GM23338 (cell line): ENCODE measurements at regions not wholly inside any gene's neighbourhood (a gene's known extent, or its start where the extent isn't known, plus 50 kb on each side); places are given as distances from the start of the nearest gene placed in this dataset.

Experiments used
- ATAC-seq: fragments of 200-7000 bp; cut with Tn5 transposase; 3 replicates; pipeline ENCODE4 v1.9.1; 2020
- DNase-seq: peaks from one replicate; pipeline ENCODE4 v3.0.0-alpha.2; 2015; ENCODE audit warnings: low spot score
- H2AFZ ChIP-seq: fragments of 200-600 bp; sonication (generic); 2 replicates; pipeline ENCODE4 v1.8.0; 2016; ENCODE audit warnings: antibody characterized with exemption, mild to moderate bottlenecking, moderate library complexity
- H3F3A ChIP-seq: fragments of 200-600 bp; sonication (generic); replicated peaks from 2 replicates; pipeline ENCODE4 v1.8.0; 2017; ENCODE audit warnings: antibody characterized with exemption, mixed run types, low read depth
- H3K27ac ChIP-seq: fragments of 200-600 bp; sonication (generic); 2 replicates; pipeline ENCODE4 v1.6.1; 2016; ENCODE audit warnings: low read depth
- H3K27me3 ChIP-seq: fragments of 200-600 bp; sonication (generic); 2 replicates; pipeline ENCODE4 v1.8.0; 2016; ENCODE audit warnings: mild to moderate bottlenecking, mixed run types, moderate library complexity; ENCODE audit not compliant: insufficient read depth
- H3K36me3 ChIP-seq: fragments of 200-600 bp; sonication (generic); 2 replicates; pipeline ENCODE4 v1.8.0; 2016; ENCODE audit warnings: mild to moderate bottlenecking; ENCODE audit not compliant: insufficient read depth
- H3K4me1 ChIP-seq: fragments of 200-600 bp; sonication (generic); 2 replicates; pipeline ENCODE4 v1.8.0; 2016; ENCODE audit warnings: mild to moderate bottlenecking, moderate library complexity; ENCODE audit not compliant: insufficient read depth
- H3K4me2 ChIP-seq: fragments of 200-600 bp; sonication (generic); 2 replicates; pipeline ENCODE4 v1.7.1; 2017; ENCODE audit warnings: mixed run types
- H3K4me3 ChIP-seq: fragments of 200-600 bp; sonication (generic); 2 replicates; pipeline ENCODE4 v1.6.1; 2016; ENCODE audit warnings: mixed run types
- H3K79me2 ChIP-seq: fragments of 200-600 bp; sonication (generic); replicated peaks from 2 replicates; pipeline ENCODE4 v1.8.0; 2017; ENCODE audit warnings: mild to moderate bottlenecking; ENCODE audit not compliant: insufficient read depth
- H3K9me2 ChIP-seq: fragments of 200-600 bp; sonication (generic); 2 replicates; pipeline ENCODE4 v1.8.0; 2017; ENCODE audit not compliant: insufficient read depth
- H4K20me1 ChIP-seq: fragments of 200-600 bp; sonication (generic); replicated peaks from 2 replicates; pipeline ENCODE4 v1.8.0; 2017; ENCODE audit warnings: mild to moderate bottlenecking; ENCODE audit not compliant: insufficient read depth
- H3K27ac Mint-ChIP-seq: 2 replicates; pipeline ENCODE4 v1.8.0; 2020; ENCODE audit warnings: inconsistent platforms, mild to moderate bottlenecking, moderate library complexity, mixed read lengths
- H3K27me3 Mint-ChIP-seq: 3 replicates; pipeline ENCODE4 v1.8.0; 2022; ENCODE audit warnings: low read depth, mild to moderate bottlenecking, moderate library complexity, mixed read lengths, inconsistent platforms; ENCODE audit not compliant: insufficient read depth, poor library complexity
- H3K36me3 Mint-ChIP-seq: 3 replicates; pipeline ENCODE4 v1.8.0; 2021; ENCODE audit warnings: low read depth, mild to moderate bottlenecking, inconsistent platforms, moderate library complexity, mixed read lengths
- H3K4me1 Mint-ChIP-seq: 3 replicates; pipeline ENCODE4 v1.8.0; 2020; ENCODE audit warnings: mild to moderate bottlenecking, inconsistent platforms, mixed read lengths
- H3K4me3 Mint-ChIP-seq: 3 replicates; pipeline ENCODE4 v1.8.0; 2021; ENCODE audit warnings: moderate library complexity, mild to moderate bottlenecking, inconsistent platforms, mixed read lengths
- H3K9me3 Mint-ChIP-seq: 3 replicates; pipeline ENCODE4 v1.8.0; 2020; ENCODE audit warnings: moderate library complexity, mild to moderate bottlenecking, inconsistent platforms, mixed read lengths
- CREB1 ChIP-seq: fragments of 250-450 bp; sonication (Bioruptor Pico); IDR thresholded peaks from 2 replicates; pipeline ENCODE4 v1.5.0; 2020; ENCODE audit warnings: low read depth, mild to moderate bottlenecking, moderate library complexity
- EZH2 ChIP-seq: fragments of 200-600 bp; sonication (generic); IDR thresholded peaks from one replicate; pipeline ENCODE4 v1.8.0; 2017; ENCODE audit warnings: antibody characterized with exemption, mild to moderate bottlenecking, low read depth; ENCODE audit not compliant: unreplicated experiment
- EZH2phosphoT487 ChIP-seq: fragments of 200-600 bp; sonication (generic); IDR thresholded peaks from one replicate; pipeline ENCODE4 v1.8.1; 2018; ENCODE audit warnings: antibody characterized with exemption; ENCODE audit not compliant: unreplicated experiment
- JUNB ChIP-seq: IDR thresholded peaks from one replicate; pipeline ENCODE4 v1.6.1; 2016; ENCODE audit warnings: antibody characterized with exemption; ENCODE audit not compliant: unreplicated experiment
- NANOG ChIP-seq: IDR thresholded peaks from 2 replicates; pipeline ENCODE4 v1.6.1; 2016; ENCODE audit warnings: antibody characterized with exemption, borderline replicate concordance
- POLR2AphosphoS5 ChIP-seq: IDR thresholded peaks from 2 replicates; pipeline ENCODE4 v1.6.1; 2016; ENCODE audit warnings: antibody characterized with exemption, low read depth
- STAT1 ChIP-seq: IDR thresholded peaks from one replicate; pipeline ENCODE4 v1.6.1; 2016; ENCODE audit warnings: antibody characterized with exemption; ENCODE audit not compliant: unreplicated experiment
- ZNF114 ChIP-seq: fragments of 250-450 bp; sonication (Bioruptor Pico); IDR thresholded peaks from 2 replicates; pipeline ENCODE4 v1.5.0; 2020; ENCODE audit warnings: mild to moderate bottlenecking, moderate library complexity
- ZNF331 ChIP-seq: fragments of 250-450 bp; sonication (Bioruptor Pico); IDR thresholded peaks from 2 replicates; pipeline ENCODE4 v1.5.0; 2020; ENCODE audit warnings: low read depth, mild to moderate bottlenecking, moderate library complexity
- TF ChIP-seq, protein P1 (sequence below): IDR thresholded peaks from one replicate; pipeline ENCODE4 v1.6.1; 2018; ENCODE audit warnings: antibody characterized with exemption; ENCODE audit not compliant: unreplicated experiment
- TF ChIP-seq, protein P2 (sequence below), 2 experiments: fragments of 200-600 bp in 1 of 2; sonication (generic) in 1 of 2; conservative IDR thresholded peaks; 2 replicates each; pipeline versions ENCODE4 v1.5.1 to v1.6.1; 2016 to 2017; ENCODE audit warnings: antibody characterized with exemption in 2 of 2, low read depth in 2 of 2, mild to moderate bottlenecking in 2 of 2, moderate library complexity in 1 of 2
- TF ChIP-seq, protein P3 (sequence below): fragments of 250-450 bp; sonication (Bioruptor Pico); IDR thresholded peaks from 2 replicates; pipeline ENCODE4 v1.5.0; 2020; ENCODE audit warnings: mild to moderate bottlenecking, moderate library complexity
- TF ChIP-seq, protein P4 (sequence below): IDR thresholded peaks from 2 replicates; pipeline ENCODE4 v1.6.1; 2016; ENCODE audit warnings: antibody characterized with exemption

DNA sequence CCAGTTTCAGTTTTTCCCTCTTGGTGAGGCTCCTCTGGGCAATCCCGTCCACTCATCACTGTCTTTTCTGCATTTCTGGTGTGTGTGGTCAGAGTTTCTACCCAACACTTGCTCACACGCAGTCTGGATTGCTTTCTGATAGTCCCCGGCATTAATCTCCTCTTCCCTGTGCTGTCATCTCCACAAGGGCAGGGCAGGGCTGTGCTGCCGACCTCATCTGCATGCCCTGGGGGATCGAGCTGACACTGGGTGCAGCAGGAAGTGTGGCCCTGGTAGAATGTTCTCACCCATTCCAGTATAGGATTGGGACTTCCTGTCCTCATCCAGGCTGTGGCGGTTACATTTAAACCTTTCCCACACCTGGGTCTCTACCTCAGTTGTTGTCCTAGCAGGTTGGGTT, 80.0 kb upstream of the FAM136A start:
- no peak overlapping the region for H3K27ac Mint-ChIP-seq
- DNase-seq (no peak), ATAC-seq (no peak; the same call in 2 of the 3 replicates)
- Histone ChIP-seq H3K4me2 (no peak overlapping the region), H3K4me3 (no peak overlapping the region), H3K9me2 (no peaks in the 10 kb centered on the region), H3K36me3 (no peaks in the 10 kb centered on the region), H3K79me2 (no peaks in the 10 kb centered on the region), H2AFZ (0 out of 2 replicates have a peak overlapping the region, but pooled peaks have one; percentile 66), H3K27me3 (no peaks in the 10 kb centered on the region; the same call in 1 of the 2 replicates), H3F3A (no peaks in the 10 kb centered on the region), H4K20me1 (no peaks in the 10 kb centered on the region), H3K4me1 (no peaks in the 10 kb centered on the region), H3K27ac (no peak overlapping the region)
- H3K4me1 Mint-ChIP-seq = no peaks in the 10 kb centered on the region
- TF ChIP-seq EZH2phosphoT487 = no peak
- TF ChIP-seq, protein P1, sequence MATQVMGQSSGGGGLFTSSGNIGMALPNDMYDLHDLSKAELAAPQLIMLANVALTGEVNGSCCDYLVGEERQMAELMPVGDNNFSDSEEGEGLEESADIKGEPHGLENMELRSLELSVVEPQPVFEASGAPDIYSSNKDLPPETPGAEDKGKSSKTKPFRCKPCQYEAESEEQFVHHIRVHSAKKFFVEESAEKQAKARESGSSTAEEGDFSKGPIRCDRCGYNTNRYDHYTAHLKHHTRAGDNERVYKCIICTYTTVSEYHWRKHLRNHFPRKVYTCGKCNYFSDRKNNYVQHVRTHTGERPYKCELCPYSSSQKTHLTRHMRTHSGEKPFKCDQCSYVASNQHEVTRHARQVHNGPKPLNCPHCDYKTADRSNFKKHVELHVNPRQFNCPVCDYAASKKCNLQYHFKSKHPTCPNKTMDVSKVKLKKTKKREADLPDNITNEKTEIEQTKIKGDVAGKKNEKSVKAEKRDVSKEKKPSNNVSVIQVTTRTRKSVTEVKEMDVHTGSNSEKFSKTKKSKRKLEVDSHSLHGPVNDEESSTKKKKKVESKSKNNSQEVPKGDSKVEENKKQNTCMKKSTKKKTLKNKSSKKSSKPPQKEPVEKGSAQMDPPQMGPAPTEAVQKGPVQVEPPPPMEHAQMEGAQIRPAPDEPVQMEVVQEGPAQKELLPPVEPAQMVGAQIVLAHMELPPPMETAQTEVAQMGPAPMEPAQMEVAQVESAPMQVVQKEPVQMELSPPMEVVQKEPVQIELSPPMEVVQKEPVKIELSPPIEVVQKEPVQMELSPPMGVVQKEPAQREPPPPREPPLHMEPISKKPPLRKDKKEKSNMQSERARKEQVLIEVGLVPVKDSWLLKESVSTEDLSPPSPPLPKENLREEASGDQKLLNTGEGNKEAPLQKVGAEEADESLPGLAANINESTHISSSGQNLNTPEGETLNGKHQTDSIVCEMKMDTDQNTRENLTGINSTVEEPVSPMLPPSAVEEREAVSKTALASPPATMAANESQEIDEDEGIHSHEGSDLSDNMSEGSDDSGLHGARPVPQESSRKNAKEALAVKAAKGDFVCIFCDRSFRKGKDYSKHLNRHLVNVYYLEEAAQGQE = no peak
- no peak for TF ChIP-seq CREB1
- no peak for TF ChIP-seq EZH2
- TF ChIP-seq NANOG = no peak
- no peak for TF ChIP-seq STAT1
- TF ChIP-seq POLR2AphosphoS5 = no peak
- TF ChIP-seq ZNF331 (CRISPR knock-in tag) = no peak
- TF ChIP-seq, protein P2, sequence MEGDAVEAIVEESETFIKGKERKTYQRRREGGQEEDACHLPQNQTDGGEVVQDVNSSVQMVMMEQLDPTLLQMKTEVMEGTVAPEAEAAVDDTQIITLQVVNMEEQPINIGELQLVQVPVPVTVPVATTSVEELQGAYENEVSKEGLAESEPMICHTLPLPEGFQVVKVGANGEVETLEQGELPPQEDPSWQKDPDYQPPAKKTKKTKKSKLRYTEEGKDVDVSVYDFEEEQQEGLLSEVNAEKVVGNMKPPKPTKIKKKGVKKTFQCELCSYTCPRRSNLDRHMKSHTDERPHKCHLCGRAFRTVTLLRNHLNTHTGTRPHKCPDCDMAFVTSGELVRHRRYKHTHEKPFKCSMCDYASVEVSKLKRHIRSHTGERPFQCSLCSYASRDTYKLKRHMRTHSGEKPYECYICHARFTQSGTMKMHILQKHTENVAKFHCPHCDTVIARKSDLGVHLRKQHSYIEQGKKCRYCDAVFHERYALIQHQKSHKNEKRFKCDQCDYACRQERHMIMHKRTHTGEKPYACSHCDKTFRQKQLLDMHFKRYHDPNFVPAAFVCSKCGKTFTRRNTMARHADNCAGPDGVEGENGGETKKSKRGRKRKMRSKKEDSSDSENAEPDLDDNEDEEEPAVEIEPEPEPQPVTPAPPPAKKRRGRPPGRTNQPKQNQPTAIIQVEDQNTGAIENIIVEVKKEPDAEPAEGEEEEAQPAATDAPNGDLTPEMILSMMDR (conservative IDR thresholded peaks at IDR 0.05; ENCODE audit: low read depth in 2 of 2) = no peak
- TF ChIP-seq ZNF114 (CRISPR knock-in tag) = no peak
- TF ChIP-seq, protein P3, sequence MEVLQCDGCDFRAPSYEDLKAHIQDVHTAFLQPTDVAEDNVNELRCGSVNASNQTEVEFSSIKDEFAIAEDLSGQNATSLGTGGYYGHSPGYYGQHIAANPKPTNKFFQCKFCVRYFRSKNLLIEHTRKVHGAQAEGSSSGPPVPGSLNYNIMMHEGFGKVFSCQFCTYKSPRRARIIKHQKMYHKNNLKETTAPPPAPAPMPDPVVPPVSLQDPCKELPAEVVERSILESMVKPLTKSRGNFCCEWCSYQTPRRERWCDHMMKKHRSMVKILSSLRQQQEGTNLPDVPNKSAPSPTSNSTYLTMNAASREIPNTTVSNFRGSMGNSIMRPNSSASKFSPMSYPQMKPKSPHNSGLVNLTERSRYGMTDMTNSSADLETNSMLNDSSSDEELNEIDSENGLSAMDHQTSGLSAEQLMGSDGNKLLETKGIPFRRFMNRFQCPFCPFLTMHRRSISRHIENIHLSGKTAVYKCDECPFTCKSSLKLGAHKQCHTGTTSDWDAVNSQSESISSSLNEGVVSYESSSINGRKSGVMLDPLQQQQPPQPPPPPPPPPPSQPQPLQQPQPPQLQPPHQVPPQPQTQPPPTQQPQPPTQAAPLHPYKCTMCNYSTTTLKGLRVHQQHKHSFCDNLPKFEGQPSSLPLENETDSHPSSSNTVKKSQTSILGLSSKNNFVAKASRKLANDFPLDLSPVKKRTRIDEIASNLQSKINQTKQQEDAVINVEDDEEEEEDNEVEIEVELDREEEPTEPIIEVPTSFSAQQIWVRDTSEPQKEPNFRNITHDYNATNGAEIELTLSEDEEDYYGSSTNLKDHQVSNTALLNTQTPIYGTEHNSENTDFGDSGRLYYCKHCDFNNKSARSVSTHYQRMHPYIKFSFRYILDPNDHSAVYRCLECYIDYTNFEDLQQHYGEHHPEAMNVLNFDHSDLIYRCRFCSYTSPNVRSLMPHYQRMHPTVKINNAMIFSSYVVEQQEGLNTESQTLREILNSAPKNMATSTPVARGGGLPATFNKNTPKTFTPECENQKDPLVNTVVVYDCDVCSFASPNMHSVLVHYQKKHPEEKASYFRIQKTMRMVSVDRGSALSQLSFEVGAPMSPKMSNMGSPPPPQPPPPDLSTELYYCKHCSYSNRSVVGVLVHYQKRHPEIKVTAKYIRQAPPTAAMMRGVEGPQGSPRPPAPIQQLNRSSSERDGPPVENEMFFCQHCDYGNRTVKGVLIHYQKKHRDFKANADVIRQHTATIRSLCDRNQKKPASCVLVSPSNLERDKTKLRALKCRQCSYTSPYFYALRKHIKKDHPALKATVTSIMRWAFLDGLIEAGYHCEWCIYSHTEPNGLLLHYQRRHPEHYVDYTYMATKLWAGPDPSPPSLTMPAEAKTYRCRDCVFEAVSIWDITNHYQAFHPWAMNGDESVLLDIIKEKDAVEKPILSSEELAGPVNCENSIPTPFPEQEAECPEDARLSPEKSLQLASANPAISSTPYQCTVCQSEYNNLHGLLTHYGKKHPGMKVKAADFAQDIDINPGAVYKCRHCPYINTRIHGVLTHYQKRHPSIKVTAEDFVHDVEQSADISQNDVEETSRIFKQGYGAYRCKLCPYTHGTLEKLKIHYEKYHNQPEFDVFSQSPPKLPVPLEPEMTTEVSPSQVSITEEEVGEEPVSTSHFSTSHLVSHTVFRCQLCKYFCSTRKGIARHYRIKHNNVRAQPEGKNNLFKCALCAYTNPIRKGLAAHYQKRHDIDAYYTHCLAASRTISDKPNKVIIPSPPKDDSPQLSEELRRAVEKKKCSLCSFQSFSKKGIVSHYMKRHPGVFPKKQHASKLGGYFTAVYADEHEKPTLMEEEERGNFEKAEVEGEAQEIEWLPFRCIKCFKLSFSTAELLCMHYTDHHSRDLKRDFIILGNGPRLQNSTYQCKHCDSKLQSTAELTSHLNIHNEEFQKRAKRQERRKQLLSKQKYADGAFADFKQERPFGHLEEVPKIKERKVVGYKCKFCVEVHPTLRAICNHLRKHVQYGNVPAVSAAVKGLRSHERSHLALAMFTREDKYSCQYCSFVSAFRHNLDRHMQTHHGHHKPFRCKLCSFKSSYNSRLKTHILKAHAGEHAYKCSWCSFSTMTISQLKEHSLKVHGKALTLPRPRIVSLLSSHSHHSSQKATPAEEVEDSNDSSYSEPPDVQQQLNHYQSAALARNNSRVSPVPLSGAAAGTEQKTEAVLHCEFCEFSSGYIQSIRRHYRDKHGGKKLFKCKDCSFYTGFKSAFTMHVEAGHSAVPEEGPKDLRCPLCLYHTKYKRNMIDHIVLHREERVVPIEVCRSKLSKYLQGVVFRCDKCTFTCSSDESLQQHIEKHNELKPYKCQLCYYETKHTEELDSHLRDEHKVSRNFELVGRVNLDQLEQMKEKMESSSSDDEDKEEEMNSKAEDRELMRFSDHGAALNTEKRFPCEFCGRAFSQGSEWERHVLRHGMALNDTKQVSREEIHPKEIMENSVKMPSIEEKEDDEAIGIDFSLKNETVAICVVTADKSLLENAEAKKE (CRISPR knock-in tag) = no peak
- TF ChIP-seq, protein P4, sequence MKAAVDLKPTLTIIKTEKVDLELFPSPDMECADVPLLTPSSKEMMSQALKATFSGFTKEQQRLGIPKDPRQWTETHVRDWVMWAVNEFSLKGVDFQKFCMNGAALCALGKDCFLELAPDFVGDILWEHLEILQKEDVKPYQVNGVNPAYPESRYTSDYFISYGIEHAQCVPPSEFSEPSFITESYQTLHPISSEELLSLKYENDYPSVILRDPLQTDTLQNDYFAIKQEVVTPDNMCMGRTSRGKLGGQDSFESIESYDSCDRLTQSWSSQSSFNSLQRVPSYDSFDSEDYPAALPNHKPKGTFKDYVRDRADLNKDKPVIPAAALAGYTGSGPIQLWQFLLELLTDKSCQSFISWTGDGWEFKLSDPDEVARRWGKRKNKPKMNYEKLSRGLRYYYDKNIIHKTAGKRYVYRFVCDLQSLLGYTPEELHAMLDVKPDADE = no peak
- no peak for TF ChIP-seq JUNB
- no peaks in the 10 kb centered on the region; the same call in 2 of the 3 replicates for H3K36me3 Mint-ChIP-seq
- peaks cover 3% of the 10 kb centered on the region for H3K9me3 Mint-ChIP-seq
- no peak overlapping the region for H3K4me3 Mint-ChIP-seq
- peaks cover 15% of the 10 kb centered on the region for H3K27me3 Mint-ChIP-seq
